ENCODE measurements at regions not wholly inside any gene's neighbourhood (a gene's known extent, or its start where the extent isn't known, plus 50 kb on each side); places are given as distances from the start of the nearest gene placed in this dataset.

DNA sequence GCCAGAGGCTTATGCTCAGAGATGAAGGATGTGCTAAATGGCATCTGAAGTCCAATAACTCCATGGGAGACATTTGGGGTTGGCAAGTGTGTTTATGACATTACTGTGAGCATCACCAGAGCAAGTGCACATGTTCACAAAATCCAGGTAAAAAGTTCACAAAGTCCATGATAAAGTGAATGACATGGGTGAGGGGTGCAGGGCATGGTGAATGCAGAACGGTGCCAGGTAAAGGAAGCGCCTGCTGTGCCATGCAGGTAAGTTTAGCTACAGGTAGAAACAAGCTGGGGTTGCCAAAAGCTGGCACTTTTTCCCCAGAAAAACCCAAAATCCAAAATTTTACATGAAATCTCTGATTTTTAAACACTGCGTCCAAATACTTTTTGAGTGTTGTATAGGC, 268.2 kb downstream of the ABHD5 start:
- no peak overlapping the region for H3K27ac ChIP-seq
- no peak for TF ChIP-seq CTCF (conservative IDR thresholded peaks at IDR 0.05)

DNA sequence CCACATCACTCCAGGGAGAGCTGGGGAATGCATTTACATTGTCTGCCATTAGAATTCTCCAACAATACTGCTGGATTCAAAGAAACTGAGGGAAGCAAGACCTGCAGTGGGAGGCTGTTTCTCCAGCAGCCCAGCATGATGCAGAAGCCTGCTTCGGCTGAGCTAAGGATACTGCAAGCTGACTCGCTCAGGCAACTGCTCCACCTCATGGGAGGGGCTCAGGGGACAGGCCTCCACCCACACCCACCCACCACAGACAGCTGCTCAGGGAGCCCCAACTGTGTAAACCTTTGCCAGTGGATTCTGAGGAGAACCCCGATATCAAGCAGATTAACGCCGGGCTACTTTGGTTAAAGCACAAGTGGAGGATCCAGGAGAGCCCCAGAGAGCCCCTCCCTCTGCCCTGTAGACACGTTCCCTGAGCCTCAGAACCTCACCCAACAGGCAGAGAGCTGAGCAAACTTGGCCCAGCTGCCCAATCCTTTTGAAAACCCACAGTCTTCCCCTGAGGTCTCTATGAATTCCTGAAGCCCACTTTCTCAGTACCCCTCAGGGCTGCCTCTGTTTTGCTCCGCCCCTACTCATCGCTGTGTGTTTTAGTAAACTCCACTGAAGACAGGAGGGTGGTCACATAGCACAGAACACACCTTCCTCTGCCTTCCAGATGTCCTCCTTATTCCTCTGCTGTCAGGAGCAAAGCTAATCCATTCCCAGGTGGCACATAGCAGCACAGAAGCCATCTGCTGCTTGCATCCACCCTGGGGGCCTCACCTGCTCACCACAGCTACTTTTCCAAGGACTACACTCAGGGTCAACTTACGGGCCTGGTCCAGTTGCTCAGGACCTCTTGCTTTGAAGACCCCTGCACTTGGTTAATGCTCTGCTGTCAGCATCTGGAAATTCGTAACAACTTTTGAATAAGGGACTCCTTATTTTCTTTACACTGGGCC, 269.0 kb downstream of the ABHD5 start:
- H3K27ac ChIP-seq = no peak overlapping the region
- TF ChIP-seq CTCF (conservative IDR thresholded peaks at IDR 0.05) = no peak

DNA sequence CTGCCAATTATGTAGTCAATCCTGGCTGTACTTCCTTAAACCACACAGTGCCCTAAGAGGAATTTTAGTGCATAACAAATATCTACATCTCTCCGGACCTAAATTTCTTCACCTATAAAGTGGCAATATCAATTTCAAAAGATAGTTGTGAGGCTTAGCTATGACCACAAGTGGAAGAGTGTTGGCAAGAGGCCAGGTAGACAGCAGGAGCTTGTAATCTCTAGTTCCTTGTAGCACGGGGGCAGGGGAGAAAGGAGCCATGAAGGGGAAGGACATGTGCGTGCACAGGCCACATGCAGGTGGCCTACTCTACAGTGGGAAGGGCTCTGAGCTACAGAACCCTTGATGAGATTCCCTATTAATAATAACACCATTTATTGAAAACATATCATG, 269.7 kb downstream of the ABHD5 start:
- H3K27ac ChIP-seq = no peak overlapping the region
- no peak for TF ChIP-seq CTCF (conservative IDR thresholded peaks at IDR 0.05)

GRCh38 chr3:43962043-43962442, 271.3 kb downstream of the ABHD5 start:
- no peak overlapping the region for H3K27ac ChIP-seq
- TF ChIP-seq CTCF (conservative IDR thresholded peaks at IDR 0.05) = no peak

DNA sequence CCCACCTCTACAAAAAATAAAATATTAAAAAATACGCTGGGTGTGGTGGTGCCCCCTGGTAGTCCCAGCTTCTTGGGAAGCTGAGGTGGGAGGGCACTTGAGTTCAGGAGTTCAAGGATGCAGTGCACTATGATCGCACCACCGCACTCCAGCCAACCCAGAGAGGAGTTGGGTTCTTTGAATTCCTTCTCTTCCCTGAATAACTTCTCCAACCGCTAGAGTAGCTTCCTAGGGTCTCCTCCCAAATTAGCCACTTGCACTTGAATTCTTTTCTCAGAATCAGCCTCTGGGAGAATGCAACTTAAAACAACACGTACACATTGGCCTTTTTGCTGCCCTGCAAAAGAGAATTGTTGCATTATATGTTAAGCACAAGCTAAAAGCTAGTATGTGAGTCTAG, 272.5 kb downstream of the ABHD5 start:
- TF ChIP-seq CTCF (conservative IDR thresholded peaks at IDR 0.05) = no peak

DNA sequence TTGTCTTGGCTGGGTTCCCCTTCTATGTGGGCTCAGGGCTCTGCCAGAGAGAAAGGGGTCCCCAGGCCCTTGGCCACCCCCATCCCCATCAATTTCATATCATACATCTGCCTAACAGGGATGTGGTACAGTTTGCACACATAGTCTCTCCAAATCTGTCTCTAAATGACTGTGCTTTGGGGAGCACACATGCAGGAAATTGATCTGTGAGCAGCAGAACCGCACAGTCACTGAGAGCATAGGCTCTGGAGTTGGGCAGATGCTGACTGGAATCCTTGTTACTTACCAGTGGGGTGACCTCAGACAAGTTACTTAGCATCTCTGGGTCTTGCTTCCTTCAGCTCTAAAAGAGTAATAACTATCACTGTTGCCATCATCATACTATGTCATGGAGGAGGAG, 273.9 kb downstream of the ABHD5 start:
- H3K27ac ChIP-seq = no peak overlapping the region
- TF ChIP-seq CTCF (conservative IDR thresholded peaks at IDR 0.05) = no peak

More for the DNA sequence above, 272.5 kb downstream of the ABHD5 start:
- no peak overlapping the region for H3K27ac ChIP-seq

GRCh38 chr3:43965656-43966055, 274.9 kb downstream of the ABHD5 start:
- H3K27ac ChIP-seq = no peak overlapping the region
- no peak for TF ChIP-seq CTCF (conservative IDR thresholded peaks at IDR 0.05)
